Stomach smooth muscle (tissue), 2 donors: ENCODE measurements at regions not wholly inside any gene's neighbourhood (a gene's known extent, or its start where the extent isn't known, plus 50 kb on each side); places are given as distances from the start of the nearest gene placed in this dataset.

ENCODE experiments used
- H3K27ac ChIP-seq: one replicate; pipeline ENCODE4 v1.7.0; 2013; ENCODE audit warnings: mild to moderate bottlenecking, low read length, inconsistent platforms
- H3K27me3 ChIP-seq, 2 donors: one replicate each; pipeline ENCODE4 v1.7.0; 2013; ENCODE audit warnings: low read length in 2 of 2; ENCODE audit not compliant: insufficient read depth in 2 of 2, control insufficient read depth in 1 of 2
- H3K36me3 ChIP-seq, 2 donors: one replicate each; pipeline ENCODE4 v1.7.0; 2013; ENCODE audit warnings: low read length in 2 of 2; ENCODE audit not compliant: control insufficient read depth in 2 of 2, insufficient read depth in 2 of 2
- H3K4me1 ChIP-seq: one replicate; pipeline ENCODE4 v1.7.0; 2013; ENCODE audit warnings: low read length; ENCODE audit not compliant: control insufficient read depth, insufficient read depth
- H3K4me3 ChIP-seq, 2 donors: one replicate each; pipeline ENCODE4 v1.7.0; 2013; ENCODE audit warnings: low read length in 2 of 2
- H3K9ac ChIP-seq, 2 donors: one replicate each; pipeline ENCODE4 v1.7.0; 2013; ENCODE audit warnings: low read length in 2 of 2, mild to moderate bottlenecking in 1 of 2
- H3K9me3 ChIP-seq, 2 donors: one replicate each; pipeline ENCODE4 v1.7.0; 2013; ENCODE audit warnings: low read length in 2 of 2; ENCODE audit not compliant: control insufficient read depth in 2 of 2
- donor health status: healthy.
- donor health status: Pancreatic carcinoma.

- Histone ChIP-seq H3K9ac (no peak overlapping the region), H3K27ac (no peak overlapping the region), H3K4me3 (no peak overlapping the region)
Observed at GRCh38 chr9:87300915-87301314, 196.8 kb upstream of the DAPK1 start.

GRCh38 chr9:87301371-87301770 is 196.3 kb upstream of the DAPK1 start:
- Histone ChIP-seq H3K36me3 (no peaks in the 10 kb centered on the region), H3K27me3 (no peaks in the 10 kb centered on the region), H3K9ac (no peak overlapping the region), H3K27ac (no peak overlapping the region), H3K9me3 (no peaks in the 10 kb centered on the region), H3K4me1 (no peaks in the 10 kb centered on the region), H3K4me3 (no peak overlapping the region)

More at GRCh38 chr9:87300915-87301314, 196.8 kb upstream of the DAPK1 start:
- no peaks in the 10 kb centered on the region for H3K9me3 ChIP-seq
- no peaks in the 10 kb centered on the region for H3K27me3 ChIP-seq
- no peaks in the 10 kb centered on the region for H3K36me3 ChIP-seq
- H3K4me1 ChIP-seq = no peaks in the 10 kb centered on the region

- Histone ChIP-seq H3K9ac (no peak overlapping the region), H3K4me3 (no peak overlapping the region), H3K27ac (no peak overlapping the region), H3K27me3 (no peaks in the 10 kb centered on the region), H3K9me3 (no peaks in the 10 kb centered on the region), H3K4me1 (no peaks in the 10 kb centered on the region), H3K36me3 (no peaks in the 10 kb centered on the region)
Observed at GRCh38 chr9:87305151-87305550, 192.5 kb upstream of the DAPK1 start.

GRCh38 chr9:87306006-87306405 is 191.7 kb upstream of the DAPK1 start:
- no peak overlapping the region for H3K27ac ChIP-seq
- no peak overlapping the region for H3K4me3 ChIP-seq
- H3K4me1 ChIP-seq = no peaks in the 10 kb centered on the region
- no peaks in the 10 kb centered on the region for H3K9me3 ChIP-seq
- no peak overlapping the region for H3K9ac ChIP-seq
- H3K36me3 ChIP-seq = no peaks in the 10 kb centered on the region
- no peaks in the 10 kb centered on the region for H3K27me3 ChIP-seq

GRCh38 chr9:87307848-87308247 is 189.8 kb upstream of the DAPK1 start:
- no peaks in the 10 kb centered on the region for H3K36me3 ChIP-seq
- H3K4me3 ChIP-seq = no peak overlapping the region
- H3K9ac ChIP-seq = no peak overlapping the region
- no peaks in the 10 kb centered on the region for H3K9me3 ChIP-seq
- H3K27ac ChIP-seq = no peak overlapping the region
- H3K27me3 ChIP-seq = no peaks in the 10 kb centered on the region
- no peaks in the 10 kb centered on the region for H3K4me1 ChIP-seq

GRCh38 chr9:87309236-87309635 is 188.4 kb upstream of the DAPK1 start:
- Histone ChIP-seq H3K27ac (no peak overlapping the region), H3K36me3 (no peaks in the 10 kb centered on the region), H3K9me3 (no peaks in the 10 kb centered on the region), H3K4me3 (no peak overlapping the region), H3K9ac (no peak overlapping the region), H3K4me1 (no peaks in the 10 kb centered on the region), H3K27me3 (no peaks in the 10 kb centered on the region)

GRCh38 chr9:87310827-87311523 is 186.7 kb upstream of the DAPK1 start:
- Histone ChIP-seq H3K4me1 (no peaks in the 10 kb centered on the region), H3K36me3 (no peaks in the 10 kb centered on the region), H3K4me3 (no peak overlapping the region), H3K9me3 (no peaks in the 10 kb centered on the region), H3K27ac (no peak overlapping the region), H3K9ac (no peak overlapping the region), H3K27me3 (no peaks in the 10 kb centered on the region)

- Histone ChIP-seq H3K27me3 (no peaks in the 10 kb centered on the region), H3K4me3 (no peak overlapping the region), H3K27ac (no peak overlapping the region), H3K4me1 (no peaks in the 10 kb centered on the region), H3K36me3 (no peaks in the 10 kb centered on the region), H3K9me3 (peaks cover 0 to 2% of the 10 kb centered on the region in 2 donors), H3K9ac (no peak overlapping the region)
Observed at GRCh38 chr9:87319656-87320055, 178.0 kb upstream of the DAPK1 start.

GRCh38 chr9:87320146-87320884 is 177.4 kb upstream of the DAPK1 start:
- H3K36me3 ChIP-seq = no peaks in the 10 kb centered on the region
- no peak overlapping the region for H3K27ac ChIP-seq
- H3K4me3 ChIP-seq = no peak overlapping the region
- no peaks in the 10 kb centered on the region for H3K27me3 ChIP-seq
- H3K9ac ChIP-seq = no peak overlapping the region
- peaks cover 0 to 2% of the 10 kb centered on the region in 2 donors for H3K9me3 ChIP-seq
- no peaks in the 10 kb centered on the region for H3K4me1 ChIP-seq

GRCh38 chr9:87322840-87323635 is 174.6 kb upstream of the DAPK1 start:
- no peaks in the 10 kb centered on the region for H3K36me3 ChIP-seq
- no peak overlapping the region for H3K27ac ChIP-seq

More at GRCh38 chr9:87322840-87323635, 174.6 kb upstream of the DAPK1 start:
- H3K27me3 ChIP-seq = no peaks in the 10 kb centered on the region
- H3K4me3 ChIP-seq = no peak overlapping the region
- peaks cover 0 to 2% of the 10 kb centered on the region in 2 donors for H3K9me3 ChIP-seq
- no peaks in the 10 kb centered on the region for H3K4me1 ChIP-seq
- H3K9ac ChIP-seq = no peak overlapping the region
